ENCODE measurements at regions not wholly inside any gene's neighbourhood (a gene's known extent, or its start where the extent isn't known, plus 50 kb on each side); places are given as distances from the start of the nearest gene placed in this dataset.

DNA sequence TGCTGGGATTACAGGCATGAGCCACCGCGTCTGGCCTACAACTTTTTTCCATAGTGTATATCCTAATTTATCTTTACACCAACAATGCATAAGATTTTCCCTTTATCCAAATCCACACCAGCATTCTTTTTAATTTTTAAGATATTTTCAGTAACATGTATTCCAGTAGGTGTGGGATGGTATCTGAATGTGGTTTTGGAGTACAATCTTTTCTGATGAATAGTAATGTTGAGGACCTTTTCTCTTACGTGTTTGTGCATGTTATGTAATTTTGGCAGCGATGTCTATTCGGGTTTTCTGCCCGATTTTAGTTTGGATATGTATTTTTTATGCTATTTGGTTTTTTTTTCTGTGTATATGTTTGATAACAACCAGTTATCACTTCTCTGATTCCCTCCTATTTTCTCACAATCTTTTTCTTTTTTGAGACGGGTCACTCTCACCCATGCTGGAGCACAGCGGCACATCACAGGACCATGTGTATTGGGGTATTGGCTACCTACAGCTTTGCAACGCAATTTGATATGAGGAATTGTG is 114.6 kb upstream of the GRK3 start:
- Mint-ChIP-seq H3K27me3 (ENCODE audit: insufficient read depth, low read depth, poor library complexity) (peaks cover 6% of the 10 kb centered on the region), H3K27ac (no peak overlapping the region), H3K36me3 (ENCODE audit: low read depth) (peaks cover 11% of the 10 kb centered on the region), H3K4me1 (peaks cover 22% of the 10 kb centered on the region), H3K4me3 (peak overlapping the region; percentile 94), H3K9me3 (no peaks in the 10 kb centered on the region)
- Histone ChIP-seq H3K9me2 (ENCODE audit: insufficient read depth) (no peaks in the 10 kb centered on the region), H3F3A (replicated peaks; ENCODE audit: low read depth) (peaks cover 3% of the 10 kb centered on the region; the same call in 1 of the 2 replicates), H3K4me1 (ENCODE audit: insufficient read depth) (peaks cover 15% of the 10 kb centered on the region; the same call in 1 of the 2 replicates), H3K79me2 (replicated peaks; ENCODE audit: insufficient read depth) (peaks cover 70% of the 10 kb centered on the region), H3K27ac (ENCODE audit: low read depth) (no peak overlapping the region), H3K4me3 (peak overlapping the region; percentile 91; the same call in 1 of the 2 replicates), H2AFZ (no peak overlapping the region), H3K36me3 (ENCODE audit: insufficient read depth) (peaks cover 7% of the 10 kb centered on the region; the same call in 1 of the 2 replicates), H3K4me2 (peak overlapping the region; percentile 100), H4K20me1 (replicated peaks; ENCODE audit: insufficient read depth) (peaks cover 50% of the 10 kb centered on the region), H3K27me3 (ENCODE audit: insufficient read depth) (no peaks in the 10 kb centered on the region)
- ATAC-seq (no peak), DNase-seq (ENCODE audit: low spot score) (no peak)
- TF ChIP-seq EZH2phosphoT487 (IDR thresholded peaks at IDR 0.05; ENCODE audit: unreplicated experiment) (no peak), JUNB (IDR thresholded peaks at IDR 0.05; ENCODE audit: unreplicated experiment) (no peak), NANOG (IDR thresholded peaks at IDR 0.05; ENCODE audit: borderline replicate concordance) (no peak), ZNF114 (CRISPR knock-in tag; IDR thresholded peaks at IDR 0.05) (no peak), EZH2 (IDR thresholded peaks at IDR 0.05; ENCODE audit: low read depth, unreplicated experiment) (no peak), POLR2AphosphoS5 (IDR thresholded peaks at IDR 0.05; ENCODE audit: low read depth) (no peak), STAT1 (IDR thresholded peaks at IDR 0.05; ENCODE audit: unreplicated experiment) (no peak), ZNF331 (CRISPR knock-in tag; IDR thresholded peaks at IDR 0.05; ENCODE audit: low read depth) (no peak), CREB1 (CRISPR knock-in tag; IDR thresholded peaks at IDR 0.05; ENCODE audit: low read depth) (no peak)
- TF ChIP-seq, protein P1, sequence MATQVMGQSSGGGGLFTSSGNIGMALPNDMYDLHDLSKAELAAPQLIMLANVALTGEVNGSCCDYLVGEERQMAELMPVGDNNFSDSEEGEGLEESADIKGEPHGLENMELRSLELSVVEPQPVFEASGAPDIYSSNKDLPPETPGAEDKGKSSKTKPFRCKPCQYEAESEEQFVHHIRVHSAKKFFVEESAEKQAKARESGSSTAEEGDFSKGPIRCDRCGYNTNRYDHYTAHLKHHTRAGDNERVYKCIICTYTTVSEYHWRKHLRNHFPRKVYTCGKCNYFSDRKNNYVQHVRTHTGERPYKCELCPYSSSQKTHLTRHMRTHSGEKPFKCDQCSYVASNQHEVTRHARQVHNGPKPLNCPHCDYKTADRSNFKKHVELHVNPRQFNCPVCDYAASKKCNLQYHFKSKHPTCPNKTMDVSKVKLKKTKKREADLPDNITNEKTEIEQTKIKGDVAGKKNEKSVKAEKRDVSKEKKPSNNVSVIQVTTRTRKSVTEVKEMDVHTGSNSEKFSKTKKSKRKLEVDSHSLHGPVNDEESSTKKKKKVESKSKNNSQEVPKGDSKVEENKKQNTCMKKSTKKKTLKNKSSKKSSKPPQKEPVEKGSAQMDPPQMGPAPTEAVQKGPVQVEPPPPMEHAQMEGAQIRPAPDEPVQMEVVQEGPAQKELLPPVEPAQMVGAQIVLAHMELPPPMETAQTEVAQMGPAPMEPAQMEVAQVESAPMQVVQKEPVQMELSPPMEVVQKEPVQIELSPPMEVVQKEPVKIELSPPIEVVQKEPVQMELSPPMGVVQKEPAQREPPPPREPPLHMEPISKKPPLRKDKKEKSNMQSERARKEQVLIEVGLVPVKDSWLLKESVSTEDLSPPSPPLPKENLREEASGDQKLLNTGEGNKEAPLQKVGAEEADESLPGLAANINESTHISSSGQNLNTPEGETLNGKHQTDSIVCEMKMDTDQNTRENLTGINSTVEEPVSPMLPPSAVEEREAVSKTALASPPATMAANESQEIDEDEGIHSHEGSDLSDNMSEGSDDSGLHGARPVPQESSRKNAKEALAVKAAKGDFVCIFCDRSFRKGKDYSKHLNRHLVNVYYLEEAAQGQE (IDR thresholded peaks at IDR 0.05; ENCODE audit: unreplicated experiment) = no peak
- TF ChIP-seq, protein P2, sequence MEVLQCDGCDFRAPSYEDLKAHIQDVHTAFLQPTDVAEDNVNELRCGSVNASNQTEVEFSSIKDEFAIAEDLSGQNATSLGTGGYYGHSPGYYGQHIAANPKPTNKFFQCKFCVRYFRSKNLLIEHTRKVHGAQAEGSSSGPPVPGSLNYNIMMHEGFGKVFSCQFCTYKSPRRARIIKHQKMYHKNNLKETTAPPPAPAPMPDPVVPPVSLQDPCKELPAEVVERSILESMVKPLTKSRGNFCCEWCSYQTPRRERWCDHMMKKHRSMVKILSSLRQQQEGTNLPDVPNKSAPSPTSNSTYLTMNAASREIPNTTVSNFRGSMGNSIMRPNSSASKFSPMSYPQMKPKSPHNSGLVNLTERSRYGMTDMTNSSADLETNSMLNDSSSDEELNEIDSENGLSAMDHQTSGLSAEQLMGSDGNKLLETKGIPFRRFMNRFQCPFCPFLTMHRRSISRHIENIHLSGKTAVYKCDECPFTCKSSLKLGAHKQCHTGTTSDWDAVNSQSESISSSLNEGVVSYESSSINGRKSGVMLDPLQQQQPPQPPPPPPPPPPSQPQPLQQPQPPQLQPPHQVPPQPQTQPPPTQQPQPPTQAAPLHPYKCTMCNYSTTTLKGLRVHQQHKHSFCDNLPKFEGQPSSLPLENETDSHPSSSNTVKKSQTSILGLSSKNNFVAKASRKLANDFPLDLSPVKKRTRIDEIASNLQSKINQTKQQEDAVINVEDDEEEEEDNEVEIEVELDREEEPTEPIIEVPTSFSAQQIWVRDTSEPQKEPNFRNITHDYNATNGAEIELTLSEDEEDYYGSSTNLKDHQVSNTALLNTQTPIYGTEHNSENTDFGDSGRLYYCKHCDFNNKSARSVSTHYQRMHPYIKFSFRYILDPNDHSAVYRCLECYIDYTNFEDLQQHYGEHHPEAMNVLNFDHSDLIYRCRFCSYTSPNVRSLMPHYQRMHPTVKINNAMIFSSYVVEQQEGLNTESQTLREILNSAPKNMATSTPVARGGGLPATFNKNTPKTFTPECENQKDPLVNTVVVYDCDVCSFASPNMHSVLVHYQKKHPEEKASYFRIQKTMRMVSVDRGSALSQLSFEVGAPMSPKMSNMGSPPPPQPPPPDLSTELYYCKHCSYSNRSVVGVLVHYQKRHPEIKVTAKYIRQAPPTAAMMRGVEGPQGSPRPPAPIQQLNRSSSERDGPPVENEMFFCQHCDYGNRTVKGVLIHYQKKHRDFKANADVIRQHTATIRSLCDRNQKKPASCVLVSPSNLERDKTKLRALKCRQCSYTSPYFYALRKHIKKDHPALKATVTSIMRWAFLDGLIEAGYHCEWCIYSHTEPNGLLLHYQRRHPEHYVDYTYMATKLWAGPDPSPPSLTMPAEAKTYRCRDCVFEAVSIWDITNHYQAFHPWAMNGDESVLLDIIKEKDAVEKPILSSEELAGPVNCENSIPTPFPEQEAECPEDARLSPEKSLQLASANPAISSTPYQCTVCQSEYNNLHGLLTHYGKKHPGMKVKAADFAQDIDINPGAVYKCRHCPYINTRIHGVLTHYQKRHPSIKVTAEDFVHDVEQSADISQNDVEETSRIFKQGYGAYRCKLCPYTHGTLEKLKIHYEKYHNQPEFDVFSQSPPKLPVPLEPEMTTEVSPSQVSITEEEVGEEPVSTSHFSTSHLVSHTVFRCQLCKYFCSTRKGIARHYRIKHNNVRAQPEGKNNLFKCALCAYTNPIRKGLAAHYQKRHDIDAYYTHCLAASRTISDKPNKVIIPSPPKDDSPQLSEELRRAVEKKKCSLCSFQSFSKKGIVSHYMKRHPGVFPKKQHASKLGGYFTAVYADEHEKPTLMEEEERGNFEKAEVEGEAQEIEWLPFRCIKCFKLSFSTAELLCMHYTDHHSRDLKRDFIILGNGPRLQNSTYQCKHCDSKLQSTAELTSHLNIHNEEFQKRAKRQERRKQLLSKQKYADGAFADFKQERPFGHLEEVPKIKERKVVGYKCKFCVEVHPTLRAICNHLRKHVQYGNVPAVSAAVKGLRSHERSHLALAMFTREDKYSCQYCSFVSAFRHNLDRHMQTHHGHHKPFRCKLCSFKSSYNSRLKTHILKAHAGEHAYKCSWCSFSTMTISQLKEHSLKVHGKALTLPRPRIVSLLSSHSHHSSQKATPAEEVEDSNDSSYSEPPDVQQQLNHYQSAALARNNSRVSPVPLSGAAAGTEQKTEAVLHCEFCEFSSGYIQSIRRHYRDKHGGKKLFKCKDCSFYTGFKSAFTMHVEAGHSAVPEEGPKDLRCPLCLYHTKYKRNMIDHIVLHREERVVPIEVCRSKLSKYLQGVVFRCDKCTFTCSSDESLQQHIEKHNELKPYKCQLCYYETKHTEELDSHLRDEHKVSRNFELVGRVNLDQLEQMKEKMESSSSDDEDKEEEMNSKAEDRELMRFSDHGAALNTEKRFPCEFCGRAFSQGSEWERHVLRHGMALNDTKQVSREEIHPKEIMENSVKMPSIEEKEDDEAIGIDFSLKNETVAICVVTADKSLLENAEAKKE (CRISPR knock-in tag; IDR thresholded peaks at IDR 0.05) = no peak
- TF ChIP-seq, protein P3, sequence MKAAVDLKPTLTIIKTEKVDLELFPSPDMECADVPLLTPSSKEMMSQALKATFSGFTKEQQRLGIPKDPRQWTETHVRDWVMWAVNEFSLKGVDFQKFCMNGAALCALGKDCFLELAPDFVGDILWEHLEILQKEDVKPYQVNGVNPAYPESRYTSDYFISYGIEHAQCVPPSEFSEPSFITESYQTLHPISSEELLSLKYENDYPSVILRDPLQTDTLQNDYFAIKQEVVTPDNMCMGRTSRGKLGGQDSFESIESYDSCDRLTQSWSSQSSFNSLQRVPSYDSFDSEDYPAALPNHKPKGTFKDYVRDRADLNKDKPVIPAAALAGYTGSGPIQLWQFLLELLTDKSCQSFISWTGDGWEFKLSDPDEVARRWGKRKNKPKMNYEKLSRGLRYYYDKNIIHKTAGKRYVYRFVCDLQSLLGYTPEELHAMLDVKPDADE (IDR thresholded peaks at IDR 0.05) = no peak
- TF ChIP-seq, protein P4, sequence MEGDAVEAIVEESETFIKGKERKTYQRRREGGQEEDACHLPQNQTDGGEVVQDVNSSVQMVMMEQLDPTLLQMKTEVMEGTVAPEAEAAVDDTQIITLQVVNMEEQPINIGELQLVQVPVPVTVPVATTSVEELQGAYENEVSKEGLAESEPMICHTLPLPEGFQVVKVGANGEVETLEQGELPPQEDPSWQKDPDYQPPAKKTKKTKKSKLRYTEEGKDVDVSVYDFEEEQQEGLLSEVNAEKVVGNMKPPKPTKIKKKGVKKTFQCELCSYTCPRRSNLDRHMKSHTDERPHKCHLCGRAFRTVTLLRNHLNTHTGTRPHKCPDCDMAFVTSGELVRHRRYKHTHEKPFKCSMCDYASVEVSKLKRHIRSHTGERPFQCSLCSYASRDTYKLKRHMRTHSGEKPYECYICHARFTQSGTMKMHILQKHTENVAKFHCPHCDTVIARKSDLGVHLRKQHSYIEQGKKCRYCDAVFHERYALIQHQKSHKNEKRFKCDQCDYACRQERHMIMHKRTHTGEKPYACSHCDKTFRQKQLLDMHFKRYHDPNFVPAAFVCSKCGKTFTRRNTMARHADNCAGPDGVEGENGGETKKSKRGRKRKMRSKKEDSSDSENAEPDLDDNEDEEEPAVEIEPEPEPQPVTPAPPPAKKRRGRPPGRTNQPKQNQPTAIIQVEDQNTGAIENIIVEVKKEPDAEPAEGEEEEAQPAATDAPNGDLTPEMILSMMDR (conservative IDR thresholded peaks at IDR 0.05; ENCODE audit: low read depth in 2 of 2) = no peak

All from GM23338 (cell line).